Stimulated activated CD4-positive, alpha-beta T cell treated with anti-CD3 and anti-CD28 coated beads, Interleukin-4, amount 100 ng/mL, for 48 hours (primary cell): ENCODE measurements at regions not wholly inside any gene's neighbourhood (a gene's known extent, or its start where the extent isn't known, plus 50 kb on each side); places are given as distances from the start of the nearest gene placed in this dataset.

ENCODE experiments used
- DNase-seq, 2 donors: peaks; one replicate each; pipeline ENCODE4 v3.0.0-alpha.2; 2020; ENCODE audit warnings: low read depth in 2 of 2

DNA sequence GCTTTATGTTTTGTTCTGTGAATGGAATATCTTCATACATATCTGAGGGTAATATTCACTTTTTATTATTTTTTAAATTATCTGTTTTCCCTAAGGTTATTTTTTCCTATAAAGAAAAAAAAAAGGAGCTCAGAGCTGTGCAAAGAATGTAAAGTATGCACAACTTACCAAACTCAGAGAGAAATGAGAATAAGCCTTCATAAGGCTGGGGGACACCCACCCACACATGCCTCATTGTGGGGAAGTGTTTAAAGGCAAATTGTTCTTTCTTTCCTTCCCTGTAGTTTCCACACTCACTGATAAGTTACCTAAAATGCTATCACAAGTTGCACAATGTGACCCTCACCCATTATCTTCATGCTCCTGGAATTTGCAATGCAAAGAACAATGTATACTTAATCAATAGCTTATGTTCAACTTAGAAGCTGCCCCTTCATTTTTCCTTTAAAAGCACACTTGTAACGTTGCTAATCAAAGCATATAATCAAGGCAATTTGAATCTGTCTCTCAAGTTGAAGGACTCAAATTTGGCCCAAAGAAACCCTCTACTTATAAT lies 108.1 kb downstream of the GNAT3 start:
- no peak for DNase-seq

DNA sequence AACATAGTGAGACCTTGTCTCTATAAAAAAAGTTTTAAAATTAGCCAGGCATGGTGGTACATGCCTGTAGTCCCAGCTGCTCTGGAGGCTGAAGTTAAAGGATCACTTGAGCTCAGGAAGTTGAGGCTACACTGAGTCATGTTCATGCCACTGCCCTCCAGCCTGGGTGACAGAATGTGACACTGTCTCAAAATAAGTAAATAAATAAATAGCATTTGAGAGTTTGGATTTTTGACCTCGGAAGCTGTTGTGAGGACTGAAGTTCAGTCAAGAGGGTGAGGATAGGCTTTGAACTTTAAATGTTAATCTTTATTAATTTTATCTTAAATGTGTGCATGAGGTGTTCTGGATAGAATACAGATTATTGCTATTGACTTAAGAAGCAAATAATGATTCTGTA lies 110.2 kb downstream of the GNAT3 start:
- no peak for DNase-seq

DNA sequence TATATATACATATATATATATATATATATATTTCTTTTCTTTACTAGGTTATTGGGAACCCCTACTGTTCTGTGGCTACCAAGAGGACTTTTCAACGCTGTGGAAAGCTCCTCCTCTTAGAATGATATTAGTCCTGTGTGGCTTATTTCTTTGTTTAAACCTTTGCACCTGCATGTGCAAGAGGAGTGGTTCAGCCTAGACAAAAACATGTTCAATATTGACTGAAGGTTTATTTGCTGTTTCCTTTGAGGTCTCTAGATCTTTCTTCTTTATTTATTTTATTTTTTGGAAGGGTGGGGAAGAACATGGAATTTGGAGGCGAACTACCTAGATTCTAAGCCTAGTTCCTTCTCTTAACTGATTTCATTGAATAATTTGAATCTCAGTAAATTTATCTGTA lies 118.1 kb downstream of the GNAT3 start:
- DNase-seq, result no peak

DNA sequence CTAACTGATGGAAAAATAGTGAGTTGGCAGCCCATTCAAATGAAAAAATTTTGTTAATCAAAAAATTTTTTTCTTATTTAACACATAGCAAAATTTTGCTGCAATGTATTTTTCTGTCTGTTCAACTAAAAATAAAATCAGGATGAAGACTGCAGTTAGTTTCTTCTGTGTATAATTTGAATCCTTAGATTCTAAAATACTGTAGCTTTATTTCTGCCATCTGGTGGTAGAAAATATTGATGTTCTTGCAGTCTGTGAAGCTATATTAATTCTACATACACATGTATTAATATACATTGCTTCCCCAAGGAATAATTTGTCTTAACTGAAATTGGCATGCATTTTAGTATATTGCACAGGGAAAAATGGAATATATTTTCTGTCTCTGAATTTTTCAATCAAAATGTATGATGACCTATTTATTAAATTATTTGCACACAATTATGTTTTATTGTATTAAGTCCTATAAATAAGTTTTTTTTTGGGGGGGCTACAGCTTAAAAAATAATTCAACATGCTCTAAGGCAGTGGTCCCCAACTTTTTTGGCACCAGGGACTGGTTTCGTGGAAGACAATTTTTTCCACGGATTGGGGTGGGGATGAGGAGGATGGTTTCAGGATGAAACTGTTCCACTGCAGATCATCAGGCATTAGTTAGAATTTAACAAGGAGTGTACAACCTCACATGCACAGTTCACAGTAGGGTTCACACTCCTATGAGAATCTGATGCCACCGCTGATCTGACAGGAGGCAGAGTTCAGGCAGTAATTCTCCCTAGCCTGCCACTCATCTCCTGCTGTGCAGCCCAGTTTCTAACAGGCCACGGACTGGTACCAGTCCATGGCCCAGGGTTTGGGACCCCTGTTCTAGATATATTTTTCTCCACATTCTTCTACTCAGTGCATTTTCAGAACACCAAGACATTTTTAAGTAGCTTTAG lies 119.4 kb downstream of the GNAT3 start:
- no peak for DNase-seq

DNA sequence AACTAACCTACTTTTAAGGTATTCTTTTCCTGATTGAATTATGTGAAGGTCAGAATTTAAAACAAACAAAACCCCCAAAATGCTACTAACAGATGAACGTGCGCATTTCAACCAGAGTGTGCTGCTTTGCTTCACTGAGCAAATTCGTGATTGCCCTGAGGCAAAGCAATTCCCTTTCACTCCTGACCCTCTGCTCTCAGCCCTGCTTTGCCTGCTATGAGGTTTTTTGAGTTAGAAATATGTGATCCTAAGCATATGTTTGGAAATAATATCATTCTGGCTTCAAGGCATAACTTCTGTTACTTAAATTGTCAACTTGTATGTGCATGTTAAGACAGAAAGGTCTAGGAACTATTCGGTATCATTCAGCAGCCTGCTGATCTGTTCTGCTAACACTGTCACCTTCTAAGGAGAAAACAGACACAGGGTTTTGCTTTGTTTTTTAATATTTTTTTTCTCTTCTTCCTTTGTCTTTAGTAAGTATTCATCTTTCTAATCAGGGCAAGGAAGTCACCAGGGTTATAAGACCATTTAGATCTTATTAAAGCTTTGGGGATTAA lies 124.2 kb downstream of the GNAT3 start:
- no peak for DNase-seq

DNA sequence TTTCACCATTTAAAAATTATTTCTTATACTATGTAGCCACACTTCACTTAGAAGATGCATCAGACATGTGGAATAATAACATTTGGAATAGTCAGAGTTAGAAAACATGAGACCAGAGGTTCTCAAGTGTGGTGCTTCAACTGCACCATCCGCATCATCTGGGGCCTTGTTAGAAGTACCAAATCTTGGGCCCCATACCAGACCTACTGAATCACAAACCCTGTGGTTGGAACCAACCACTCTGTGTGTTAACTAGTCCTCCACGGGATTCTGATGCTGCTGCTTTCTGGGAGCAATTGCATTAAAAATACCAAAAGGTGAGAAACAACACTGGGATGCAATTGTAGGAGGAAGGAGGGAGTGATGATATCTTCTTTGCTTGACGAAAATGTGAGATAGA lies 125.2 kb downstream of the GNAT3 start:
- no peak for DNase-seq

DNA sequence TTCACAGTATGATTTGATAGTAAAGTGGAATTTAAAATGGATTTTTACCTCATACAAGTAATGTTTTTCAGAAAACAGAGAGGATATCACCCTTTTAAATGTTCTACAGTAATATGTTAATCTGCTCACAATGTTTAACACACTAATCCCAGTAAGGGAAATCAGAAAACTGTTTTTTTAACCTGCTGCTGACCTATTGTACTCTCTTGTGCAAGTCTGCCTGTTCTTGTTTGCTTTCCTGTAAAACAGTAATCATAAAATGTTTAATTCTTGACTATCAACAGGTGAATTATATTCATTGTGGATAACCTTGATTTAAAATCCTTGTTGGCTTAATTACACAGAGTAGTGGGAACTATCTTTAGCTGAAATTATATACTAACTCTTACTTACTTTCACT lies 126.4 kb downstream of the GNAT3 start:
- no peak for DNase-seq

DNA sequence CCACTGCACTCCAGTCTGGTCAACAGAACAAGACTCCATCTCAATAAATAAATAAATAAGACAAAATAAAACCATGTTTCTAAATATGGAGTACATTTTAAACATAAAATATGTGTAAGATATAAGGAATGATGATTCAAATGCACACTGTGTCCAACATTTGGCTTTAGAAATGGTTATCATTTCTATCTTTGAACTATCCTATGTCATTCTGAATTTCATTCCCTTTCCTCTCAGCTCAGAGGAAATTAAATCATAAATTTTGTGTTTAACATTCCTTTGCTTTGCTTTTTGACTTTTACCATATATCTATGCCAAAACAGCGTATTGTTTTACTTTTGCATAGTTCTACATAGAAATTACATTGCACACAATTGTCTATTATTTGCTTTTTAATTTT lies 130.9 kb downstream of the GNAT3 start:
- no peak for DNase-seq

DNA sequence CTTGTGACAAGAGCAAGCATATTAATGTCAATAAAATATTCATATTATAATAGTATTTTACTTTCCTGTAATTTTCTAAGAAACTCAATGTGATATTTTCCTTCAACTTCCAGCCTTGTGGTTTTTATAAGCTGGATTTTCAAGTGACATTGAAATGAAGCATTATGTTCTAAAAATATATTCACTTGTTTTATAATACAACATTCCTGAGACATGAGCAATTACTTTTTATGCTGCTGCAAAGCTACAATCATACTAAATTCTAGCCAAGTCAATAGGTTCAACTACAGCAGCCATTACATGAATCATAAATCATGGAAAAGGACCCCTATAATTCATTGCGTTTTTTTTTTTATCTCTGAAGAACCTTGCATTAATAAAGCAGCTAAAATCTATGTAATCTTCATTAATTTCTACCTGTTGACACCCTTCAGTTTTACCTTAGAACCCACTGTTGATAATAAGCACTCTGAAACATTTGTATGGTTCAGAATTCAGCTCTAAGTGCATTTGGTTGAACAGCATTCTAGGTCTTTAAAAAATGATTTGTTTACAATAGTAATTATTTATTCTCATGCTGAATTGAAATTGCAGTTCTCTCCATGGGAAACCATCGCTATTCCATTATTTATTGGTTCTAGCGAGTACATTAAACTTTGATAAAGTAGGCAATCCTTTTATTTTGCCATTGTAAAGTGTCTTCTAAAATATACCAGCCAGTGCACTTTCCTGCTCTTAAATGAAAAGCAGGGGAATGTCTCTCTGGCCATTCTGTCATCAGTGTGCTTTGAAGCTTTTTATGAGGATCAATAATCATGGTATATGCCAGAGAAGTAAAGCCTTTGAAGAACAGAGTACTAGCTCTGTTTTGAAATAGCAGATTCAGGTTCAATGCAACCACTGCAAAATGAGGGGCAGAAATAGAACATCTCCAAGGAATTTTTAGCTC lies 132.6 kb downstream of the GNAT3 start:
- no peak for DNase-seq

DNA sequence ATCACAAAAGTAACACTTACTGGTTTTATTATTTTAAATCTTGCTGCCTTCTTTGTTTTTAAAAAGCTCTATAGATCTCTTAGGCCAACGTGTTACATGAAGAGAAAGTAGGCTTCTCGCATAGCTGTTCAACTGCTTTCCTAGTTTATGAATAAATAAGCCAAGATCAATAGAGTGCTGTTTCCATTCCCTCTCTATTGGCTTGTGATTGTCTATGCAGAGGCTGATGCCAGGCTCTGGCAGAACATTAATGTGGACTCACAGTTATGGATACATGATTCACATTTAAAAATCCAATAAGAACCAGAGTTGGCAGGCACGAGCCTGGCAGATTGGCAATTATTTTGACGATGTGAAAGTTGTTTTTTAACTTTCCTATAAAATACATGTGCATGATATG lies 137.5 kb downstream of the GNAT3 start:
- no peak for DNase-seq

DNA sequence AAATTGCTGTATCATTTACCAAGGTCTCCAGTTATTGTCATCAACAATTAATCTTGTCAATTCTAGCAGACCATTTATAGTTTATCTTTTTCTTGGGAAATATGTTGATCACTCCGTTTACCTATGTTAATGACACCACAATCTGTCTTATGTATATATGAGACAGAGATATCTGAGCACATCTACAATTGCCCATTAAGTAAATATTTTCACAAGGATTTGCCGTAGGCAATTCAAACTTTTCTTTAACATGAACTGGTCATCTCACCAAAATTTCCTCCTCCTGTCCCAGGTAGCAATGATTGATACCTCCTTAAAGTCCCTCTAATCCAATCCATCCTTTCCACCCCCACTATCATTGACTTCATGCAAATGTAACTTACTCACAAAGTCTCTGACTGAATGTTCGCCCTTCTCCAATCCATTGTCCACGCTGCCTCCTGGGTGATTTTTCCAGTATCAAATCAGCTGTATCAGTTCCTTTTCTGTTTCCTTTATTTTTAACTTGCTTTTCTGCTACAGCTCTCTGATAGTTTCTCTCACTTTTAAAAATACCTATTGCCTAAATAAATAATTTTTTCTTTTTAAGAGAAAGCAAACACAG lies 138.3 kb downstream of the GNAT3 start:
- no peak for DNase-seq

DNA sequence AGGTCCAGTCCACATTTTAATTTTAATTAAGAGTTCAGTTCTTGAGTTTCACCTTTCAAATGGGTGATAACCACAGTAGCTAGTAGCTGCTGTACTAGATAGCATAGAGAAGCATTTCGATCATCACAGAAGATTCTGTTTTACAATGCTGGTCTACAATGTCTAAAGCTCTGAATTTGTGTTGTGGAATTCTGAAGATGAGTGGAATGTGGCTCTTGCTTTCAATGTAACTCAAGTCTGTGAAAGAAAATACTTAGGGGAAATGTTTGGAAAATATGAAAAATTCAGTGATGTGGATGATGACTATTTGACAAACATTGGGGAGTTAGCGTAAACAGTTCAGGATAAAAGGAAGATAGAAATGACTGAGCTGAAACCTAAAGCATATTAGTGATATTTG lies 139.4 kb downstream of the GNAT3 start:
- no peak for DNase-seq

DNA sequence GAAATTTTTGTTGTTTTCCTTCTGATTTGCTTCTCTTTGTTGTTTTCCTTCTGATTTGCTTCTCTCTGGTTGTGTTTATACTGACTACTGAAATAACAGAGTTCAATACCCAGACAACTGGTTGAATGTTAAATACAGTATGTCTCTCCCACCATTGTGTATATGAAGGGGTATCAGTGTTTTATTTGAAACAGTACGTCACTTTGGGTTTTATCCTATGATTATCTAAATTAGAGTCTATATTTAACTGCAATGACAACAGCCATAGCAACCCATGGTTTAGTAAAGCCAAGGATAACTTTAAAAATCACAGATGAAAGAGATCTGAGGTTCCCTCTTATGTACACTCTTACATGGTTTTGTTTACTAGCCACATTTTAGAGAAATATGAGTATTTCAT lies 141.3 kb downstream of the GNAT3 start:
- DNase-seq, result no peak

DNA sequence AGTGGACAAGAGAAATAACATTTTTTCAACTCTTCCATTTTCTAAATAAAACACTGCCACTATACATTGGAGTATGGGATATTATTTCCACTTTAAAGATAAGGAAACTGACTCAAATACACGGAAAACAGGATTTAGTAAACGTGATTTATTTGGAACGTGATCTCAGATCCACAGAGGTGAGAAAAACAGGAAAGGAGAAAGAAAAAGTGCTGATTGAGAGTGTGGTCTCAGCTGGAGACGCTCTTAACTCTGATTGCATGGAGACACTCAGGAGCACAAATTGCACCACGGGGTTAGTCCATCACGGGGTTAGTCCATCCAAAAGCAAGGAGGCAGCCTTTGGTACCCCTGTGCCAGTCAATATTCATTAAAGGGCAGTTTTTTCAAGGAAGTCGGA lies 142.5 kb downstream of the GNAT3 start:
- DNase-seq, result no peak

DNA sequence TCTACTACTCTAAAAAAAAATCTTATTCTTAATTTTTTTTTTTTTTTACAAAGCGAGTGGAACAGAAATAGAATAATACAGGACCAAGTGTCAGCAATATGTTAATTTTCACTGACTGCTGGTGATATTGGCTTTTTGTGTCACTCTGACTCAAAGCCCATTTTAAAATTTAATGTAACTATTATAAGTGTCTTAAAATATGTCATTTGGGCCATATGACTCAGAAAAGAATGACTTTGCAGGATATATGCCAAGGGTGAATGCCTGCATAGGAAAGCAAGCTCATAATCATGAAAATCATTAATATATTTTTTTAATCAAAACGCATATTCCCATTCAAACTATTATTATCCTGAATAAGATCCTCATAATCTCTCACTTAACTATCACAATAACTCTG lies 149.2 kb downstream of the GNAT3 start:
- no peak for DNase-seq

DNA sequence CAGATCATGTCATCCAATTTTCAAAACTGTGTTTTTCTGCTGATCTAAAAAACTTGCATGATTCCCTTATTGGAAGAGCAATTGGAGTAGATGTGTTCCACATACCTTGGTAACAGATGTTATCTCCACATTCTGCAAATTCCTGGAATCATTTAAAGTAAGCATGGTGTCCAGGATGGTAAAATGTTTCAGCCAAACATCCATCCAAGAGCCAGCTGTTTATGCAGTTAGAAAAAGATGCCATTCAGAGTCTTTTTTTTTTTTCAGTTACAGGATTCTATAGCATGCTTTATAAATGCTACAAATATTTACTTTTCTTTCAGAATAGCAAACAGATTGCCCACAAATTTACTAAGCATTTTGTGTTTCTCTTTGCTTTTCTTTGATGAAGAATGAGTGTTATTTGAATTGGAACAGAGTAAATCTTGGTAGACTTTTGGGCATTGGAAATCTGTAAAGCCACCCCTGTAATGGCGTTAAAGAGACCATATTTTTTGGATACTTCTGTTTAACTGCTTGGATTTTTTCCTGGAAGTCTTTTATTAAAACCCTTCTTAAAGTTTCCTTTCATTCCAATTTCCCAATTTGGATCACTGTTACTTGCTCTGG lies 149.8 kb downstream of the GNAT3 start:
- no peak for DNase-seq

DNA sequence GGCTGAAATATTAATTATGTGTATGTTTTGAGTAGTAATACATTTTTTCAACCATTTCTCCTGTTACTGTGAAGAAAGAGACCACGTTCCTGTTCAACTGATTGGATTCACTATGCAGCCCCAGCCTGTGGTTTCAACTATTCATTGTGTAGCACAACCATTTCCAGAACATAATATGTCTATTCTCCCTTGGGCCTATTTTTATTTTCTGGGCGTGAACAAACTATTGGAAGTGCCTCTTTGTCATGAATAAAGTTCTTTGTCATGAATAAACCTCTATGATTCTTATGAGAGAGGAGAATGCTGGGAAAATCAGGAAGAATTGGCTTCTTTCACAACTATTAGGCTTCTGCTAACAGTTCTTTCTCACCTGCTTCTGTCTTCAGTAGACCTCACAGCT lies 152.4 kb downstream of the GNAT3 start:
- no peak for DNase-seq

DNA sequence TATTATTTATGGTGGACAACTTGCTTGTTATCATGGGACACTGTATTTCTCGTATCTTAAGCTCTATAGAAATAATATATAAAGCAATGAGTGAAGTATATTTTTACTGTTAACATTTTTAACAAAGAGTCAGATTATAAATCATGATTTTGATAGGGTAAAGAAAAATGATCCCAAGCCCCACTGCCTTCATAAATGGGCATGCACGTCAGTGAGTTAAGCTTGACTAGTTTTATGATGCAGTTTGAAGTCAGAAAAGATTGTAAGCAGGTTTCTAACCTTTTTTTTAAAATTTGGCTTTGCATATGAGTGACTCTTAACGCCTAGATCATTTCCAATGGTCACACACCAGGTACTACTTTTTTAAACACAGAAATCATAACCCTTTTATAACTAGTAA lies 152.8 kb downstream of the GNAT3 start:
- no peak for DNase-seq

DNA sequence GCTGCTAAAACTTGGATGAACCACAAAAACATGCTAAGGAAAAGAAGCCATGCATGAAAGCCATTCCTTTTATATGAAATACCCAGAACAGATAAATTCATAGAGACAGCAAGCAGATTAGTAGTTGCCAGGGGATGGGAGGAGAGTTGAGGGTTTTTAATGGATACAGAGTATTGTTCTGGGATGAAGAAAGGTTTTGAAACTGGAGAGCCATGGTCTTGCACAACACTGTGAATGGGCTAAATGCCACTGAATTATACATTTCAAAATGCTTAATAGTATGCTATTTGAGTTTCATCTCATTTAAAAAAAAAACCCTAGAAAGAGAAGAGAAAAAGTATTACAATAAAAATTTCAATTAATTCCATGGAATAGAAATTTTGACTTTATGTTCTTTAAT lies 154.3 kb downstream of the GNAT3 start:
- no peak for DNase-seq

DNA sequence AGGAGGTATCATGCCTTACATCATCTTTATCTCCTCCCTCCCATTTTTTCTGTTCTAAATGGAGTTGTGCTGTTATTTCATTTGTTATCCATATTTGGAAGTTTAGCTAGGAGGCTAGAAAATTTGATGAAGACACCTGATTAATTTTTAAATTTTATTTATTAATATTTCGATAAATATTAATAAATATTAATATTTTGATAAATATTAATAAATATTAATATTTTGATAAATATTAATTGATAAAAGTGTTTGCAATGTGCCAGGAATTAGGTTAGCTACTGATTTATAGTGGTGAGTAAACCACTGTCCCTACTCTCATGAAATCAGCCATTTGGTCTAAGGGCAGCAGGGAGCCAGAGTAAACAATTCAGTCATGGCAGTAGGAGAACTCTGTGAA lies 161.4 kb downstream of the GNAT3 start:
- DNase-seq, result no peak

DNA sequence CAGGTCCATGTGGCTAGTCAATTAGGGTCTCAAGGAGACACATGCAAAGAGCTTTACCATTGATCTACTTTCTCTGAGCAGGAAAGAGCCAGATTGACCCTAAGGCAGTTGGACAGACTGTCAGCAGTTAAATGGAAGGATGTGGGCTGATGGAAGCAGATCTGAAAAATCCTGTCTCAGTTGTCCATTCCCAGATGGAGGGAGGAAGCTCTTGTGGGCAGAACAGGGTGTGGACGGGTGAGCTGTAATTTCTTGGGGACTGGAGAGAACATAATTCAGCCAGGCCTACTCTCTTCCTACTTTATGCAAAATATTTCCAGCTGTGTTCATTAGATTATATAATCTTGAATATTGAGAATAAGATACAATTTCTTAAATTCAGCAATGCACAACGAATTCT lies 163.6 kb downstream of the GNAT3 start:
- DNase-seq, result no peak
